Motor neuron (in vitro differentiated cells): ENCODE measurements at regions not wholly inside any gene's neighbourhood (a gene's known extent, or its start where the extent isn't known, plus 50 kb on each side); places are given as distances from the start of the nearest gene placed in this dataset.

Source experiments
- ATAC-seq, 8 experiments: fragments of 200-7000 bp; cut with Tn5 transposase; replicated peaks in 6 of 8; 2 replicates each; pipeline ENCODE4 v1.8.0; 2021; ENCODE audit warnings: mild to moderate bottlenecking in 8 of 8, moderate library complexity in 8 of 8
- H3K27ac ChIP-seq, 2 donors: fragments of 250-450 bp; sonication (Bioruptor Pico); 2 replicates each; pipeline ENCODE4 v1.9.0; 2021; ENCODE audit warnings: antibody characterized with exemption in 2 of 2, mild to moderate bottlenecking in 2 of 2, moderate library complexity in 1 of 2
- H3K4me1 ChIP-seq, 2 donors: fragments of 250-450 bp; sonication (Bioruptor Pico); replicated peaks in 1 of 2; 2 replicates each; pipeline ENCODE4 v1.6.1; 2021; ENCODE audit warnings: antibody characterized with exemption in 2 of 2, mild to moderate bottlenecking in 2 of 2, moderate library complexity in 1 of 2
- H3K4me3 ChIP-seq, 5 donors: fragments of 250-450 bp; sonication (Bioruptor Pico); 2 replicates each; pipeline ENCODE4 v1.9.0; 2021; ENCODE audit warnings: antibody characterized with exemption in 5 of 5, mild to moderate bottlenecking in 5 of 5, moderate library complexity in 4 of 5
- WGBS, 10 experiments: fragments of 450-650 bp; shearing (Covaris generic); methylation state at CpG; one replicate each; pipeline ENCODE4 v1.0.0; 2022; 5-methylcytosine and 5-hydroxymethylcytosine counted together
- in situ Hi-C, 9 experiments: fragments of 400-800 bp; cut with MboI; loops; one replicate each; pipeline ENCODE4 v1.15.0; 2021; ENCODE audit warnings: low sequenced_read_pairs in 9 of 9, low pct_unique_long_range_greater_than_20kb in 2 of 9; ENCODE audit not compliant: unreplicated experiment in 9 of 9

GRCh38 chr5:54902791-54903473 is 82.5 kb downstream of the ESM1 start:
- Histone ChIP-seq H3K4me1 (no peaks in the 10 kb centered on the region), H3K4me3 (no peak overlapping the region), H3K27ac (no peak overlapping the region)
- ATAC-seq = peak in 3 of 8 experiments; percentile 22 to 62 (median 59)
- in situ Hi-C loops = loop anchor here in 3 of 9 experiments (10.0 to 25.0 kb wide), 3 partner anchors 234 to 259 kb away; partner anchors contain the start of genes CDC20B (in 1 of the 3) and GPX8 (in 1 of the 3)
- WGBS, 10 experiments = 58 to 100% (median 84%) methylated on average over 1 to 2 of the region's 2 CpGs; no CpG with 5 or more reads in 2 of the 10 experiments

GRCh38 chr5:54900984-54901725 is 84.2 kb downstream of the ESM1 start:
- Histone ChIP-seq H3K4me1 (no peaks in the 10 kb centered on the region), H3K4me3 (no peak overlapping the region), H3K27ac (no peak overlapping the region)
- ATAC-seq = peak in 7 of 8 experiments; percentile 40 to 79 (median 67)
- WGBS, 10 experiments = 20 to 94% (median 68%) methylated on average over 1 to 11 of the region's 13 CpGs; no CpG with 5 or more reads in 1 of the 10 experiments
- in situ Hi-C loops = loop anchor here in 3 of 9 experiments (10.0 to 25.0 kb wide), 3 partner anchors 236 to 261 kb away; partner anchors contain the start of genes CDC20B (in 1 of the 3) and GPX8 (in 1 of the 3)

GRCh38 chr5:54897001-54897400 is 88.4 kb downstream of the ESM1 start:
- Histone ChIP-seq H3K4me3 (no peak overlapping the region), H3K4me1 (no peaks in the 10 kb centered on the region), H3K27ac (no peak overlapping the region)
- 88 to 100% (median 99%) methylated on average over 4 to 10 of the region's 10 CpGs; no CpG with 5 or more reads in 4 of the 10 experiments for WGBS, 10 experiments
- in situ Hi-C loops = loop anchor here in 2 of 9 experiments (25.0 kb wide), 1 partner anchor 635 kb away; no protein-coding TSS in a partner anchor
- ATAC-seq = no peak

GRCh38 chr5:54895816-54896341 is 89.5 kb downstream of the ESM1 start:
- in situ Hi-C loops = loop anchor here in 2 of 9 experiments (25.0 kb wide), 1 partner anchor 634 kb away; no protein-coding TSS in a partner anchor
- Histone ChIP-seq H3K27ac (no peak overlapping the region), H3K4me3 (no peak overlapping the region), H3K4me1 (no peaks in the 10 kb centered on the region)
- 7 to 80% (median 43%) methylated on average over 2 to 6 of the region's 6 CpGs for WGBS, 10 experiments
- ATAC-seq = peak; percentile 68 to 92 (median 80)

- peak in 5 of 8 experiments; percentile 4 to 34 (median 7) for ATAC-seq
- WGBS, 10 experiments = 14 to 83% (median 50%) methylated on average over 1 to 2 of the region's 3 CpGs; no CpG with 5 or more reads in 2 of the 10 experiments
- Histone ChIP-seq H3K4me1 (no peaks in the 10 kb centered on the region), H3K27ac (no peak overlapping the region), H3K4me3 (no peak overlapping the region)
- in situ Hi-C loops = loop anchor here in 2 of 9 experiments (25.0 kb wide), 1 partner anchor 633 kb away; no protein-coding TSS in a partner anchor
Observed at GRCh38 chr5:54894957-54895815, 90.2 kb downstream of the ESM1 start.

GRCh38 chr5:54889826-54890225 is 95.6 kb downstream of the ESM1 start:
- H3K27ac ChIP-seq = no peak overlapping the region
- WGBS, 10 experiments = 20 to 67% (median 37%) methylated on average over 1 of the region's 1 CpG; no CpG with 5 or more reads in 4 of the 10 experiments
- H3K4me1 ChIP-seq = no peaks in the 10 kb centered on the region
- peak in 5 of 8 experiments; percentile 39 to 85 (median 50) for ATAC-seq
- in situ Hi-C loops = loop anchor here in 2 of 9 experiments (25.0 kb wide), 1 partner anchor 628 kb away; no protein-coding TSS in a partner anchor
- no peak overlapping the region for H3K4me3 ChIP-seq

GRCh38 chr5:54887663-54888062 is 97.7 kb downstream of the ESM1 start:
- no peak overlapping the region for H3K4me3 ChIP-seq
- in situ Hi-C loops = loop anchor here in 2 of 9 experiments (25.0 kb wide), 1 partner anchor 625 kb away; no protein-coding TSS in a partner anchor
- peaks cover 0 to 5% of the 10 kb centered on the region in 2 donors for H3K4me1 ChIP-seq
- no peak for ATAC-seq
- H3K27ac ChIP-seq = no peak overlapping the region
- 80 to 100% (median 100%) methylated on average over 1 of the region's 1 CpG; no CpG with 5 or more reads in 6 of the 10 experiments for WGBS, 10 experiments

GRCh38 chr5:54886866-54887265 is 98.5 kb downstream of the ESM1 start:
- WGBS, 10 experiments = 33 to 100% (median 88%) methylated on average over 1 of the region's 1 CpG; no CpG with 5 or more reads in 7 of the 10 experiments
- Histone ChIP-seq H3K4me1 (peaks cover 0 to 5% of the 10 kb centered on the region in 2 donors), H3K27ac (no peak overlapping the region), H3K4me3 (no peak overlapping the region)
- in situ Hi-C loops = loop anchor here in 2 of 9 experiments (25.0 kb wide), 1 partner anchor 625 kb away; no protein-coding TSS in a partner anchor
- ATAC-seq = peak in 3 of 8 experiments; percentile 9 to 35 (median 34)

GRCh38 chr5:54885636-54886035 is 99.8 kb downstream of the ESM1 start:
- no peak for ATAC-seq
- Histone ChIP-seq H3K4me1 (peaks cover 0 to 5% of the 10 kb centered on the region in 2 donors), H3K27ac (no peak overlapping the region), H3K4me3 (no peak overlapping the region)
- 60 to 100% (median 92%) methylated on average over 1 to 3 of the region's 3 CpGs; no CpG with 5 or more reads in 3 of the 10 experiments for WGBS, 10 experiments
- in situ Hi-C loops = loop anchor here in 2 of 9 experiments (25.0 kb wide), 1 partner anchor 623 kb away; no protein-coding TSS in a partner anchor

- H3K27ac ChIP-seq = no peak overlapping the region
- in situ Hi-C loops = loop anchor here in 2 of 9 experiments (25.0 kb wide), 1 partner anchor 622 kb away; no protein-coding TSS in a partner anchor
- peaks cover 0 to 5% of the 10 kb centered on the region in 2 donors for H3K4me1 ChIP-seq
- 40 to 100% methylated on average over 1 to 4 of the region's 18 CpGs; no CpG with 5 or more reads in 8 of the 10 experiments for whole genome bisulfite sequencing, 10 experiments
- ATAC-seq = no peak
- peak overlapping the region; percentile 24 to 40 (median 35) for H3K4me3 ChIP-seq
Observed at GRCh38 chr5:54884195-54884536, 101.2 kb downstream of the ESM1 start.

GRCh38 chr5:54883374-54884194 is 101.8 kb downstream of the ESM1 start:
- peaks cover 0 to 5% of the 10 kb centered on the region in 2 donors for H3K4me1 ChIP-seq
- peak; percentile 51 to 93 (median 91) for ATAC-seq
- 3 to 80% (median 7%) methylated on average over 1 to 22 of the region's 75 CpGs for WGBS, 10 experiments
- no peak overlapping the region for H3K27ac ChIP-seq
- H3K4me3 ChIP-seq = peak overlapping the region; percentile 24 to 40 (median 35)
- in situ Hi-C loops = loop anchor here in 2 of 9 experiments (25.0 kb wide), 1 partner anchor 621 kb away; no protein-coding TSS in a partner anchor
